HUES64 (cell line): ENCODE measurements at regions not wholly inside any gene's neighbourhood (a gene's known extent, or its start where the extent isn't known, plus 50 kb on each side); places are given as distances from the start of the nearest gene placed in this dataset.

Experiments used
- H3K27ac ChIP-seq: 2 replicates; pipeline ENCODE4 v1.7.0; 2013; ENCODE audit warnings: low read depth, low read length, inconsistent platforms
- H3K27me3 ChIP-seq: 2 replicates; pipeline ENCODE4 v1.6.1; 2013; ENCODE audit warnings: mild to moderate bottlenecking, low read length; ENCODE audit not compliant: insufficient read depth
- H3K36me3 ChIP-seq: 2 replicates; pipeline ENCODE4 v1.6.1; 2013; ENCODE audit warnings: mild to moderate bottlenecking, low read length; ENCODE audit not compliant: insufficient read depth
- H3K4me1 ChIP-seq: 2 replicates; pipeline ENCODE4 v1.6.1; 2013; ENCODE audit warnings: mild to moderate bottlenecking, low read length, moderate library complexity; ENCODE audit not compliant: insufficient read depth
- H3K4me3 ChIP-seq: 2 replicates; pipeline ENCODE4 v1.5.1; 2013; ENCODE audit warnings: mild to moderate bottlenecking, low read length, moderate library complexity
- H3K9ac ChIP-seq: 2 replicates; pipeline ENCODE4 v1.6.1; 2013; ENCODE audit warnings: mild to moderate bottlenecking, low read depth, low read length
- H3K9me3 ChIP-seq: 2 replicates; pipeline ENCODE4 v1.6.1; 2013; ENCODE audit warnings: low read depth, low read length; ENCODE audit not compliant: insufficient read depth
- WGBS: fragments of 150-250, 120-280 bp; methylation state at CpG from one replicate; pipeline ENCODE4 v1.1.7; 2013; ENCODE audit warnings: missing lambda C conversion rate; 5-methylcytosine and 5-hydroxymethylcytosine counted together

- WGBS, result 95% methylated on average over 3 of the region's 3 CpGs
These were observed 304.5 kb upstream of the FANCL start for GRCh38 chr2:58545300-58546280.

GRCh38 chr2:58543442-58543841 lies 302.3 kb upstream of the FANCL start:
- Histone ChIP-seq H3K27ac (peak overlapping the region; percentile 15; the same call in 1 of the 2 replicates), H3K4me3 (no peak overlapping the region), H3K9me3 (no peaks in the 10 kb centered on the region), H3K9ac (no peak overlapping the region), H3K27me3 (no peaks in the 10 kb centered on the region), H3K36me3 (no peaks in the 10 kb centered on the region), H3K4me1 (peaks cover 60% of the 10 kb centered on the region)
- WGBS, result 55% methylated on average over 3 of the region's 3 CpGs

More at GRCh38 chr2:58545300-58546280, 304.5 kb upstream of the FANCL start:
- Histone ChIP-seq H3K4me1 (peaks cover 40% of the 10 kb centered on the region), H3K9ac (no peak overlapping the region), H3K4me3 (no peak overlapping the region), H3K9me3 (no peaks in the 10 kb centered on the region), H3K27me3 (no peaks in the 10 kb centered on the region), H3K27ac (no peak overlapping the region), H3K36me3 (no peaks in the 10 kb centered on the region)

GRCh38 chr2:58541511-58541910 lies 300.4 kb upstream of the FANCL start:
- Histone ChIP-seq H3K36me3 (no peaks in the 10 kb centered on the region), H3K4me3 (peak overlapping the region; percentile 43; the same call in 1 of the 2 replicates), H3K9ac (peak overlapping the region; percentile 67), H3K27me3 (no peaks in the 10 kb centered on the region), H3K4me1 (peaks cover 77% of the 10 kb centered on the region), H3K9me3 (no peaks in the 10 kb centered on the region), H3K27ac (peak overlapping the region; percentile 97)
- WGBS, result 13% methylated on average over 5 of the region's 7 CpGs

GRCh38 chr2:58540681-58541080 lies 299.6 kb upstream of the FANCL start:
- Histone ChIP-seq H3K36me3 (no peaks in the 10 kb centered on the region), H3K9me3 (no peaks in the 10 kb centered on the region), H3K27me3 (no peaks in the 10 kb centered on the region; the same call in 1 of the 2 replicates), H3K4me1 (peaks cover 85% of the 10 kb centered on the region), H3K9ac (peak overlapping the region; percentile 67), H3K27ac (peak overlapping the region; percentile 97), H3K4me3 (peak overlapping the region; percentile 43)
- WGBS, result 0% methylated on average over 4 of the region's 4 CpGs

- Histone ChIP-seq H3K27me3 (no peaks in the 10 kb centered on the region; the same call in 1 of the 2 replicates), H3K36me3 (no peaks in the 10 kb centered on the region), H3K4me1 (peaks cover 93% of the 10 kb centered on the region), H3K9ac (peak overlapping the region; percentile 67), H3K27ac (peak overlapping the region; percentile 97), H3K4me3 (peak overlapping the region; percentile 43), H3K9me3 (no peaks in the 10 kb centered on the region)
- 0% methylated on average over 3 of the region's 4 CpGs for WGBS
These were observed 298.8 kb upstream of the FANCL start for GRCh38 chr2:58539973-58540372.

GRCh38 chr2:58535990-58536389 lies 294.9 kb upstream of the FANCL start:
- WGBS, result 24% methylated on average over 4 of the region's 4 CpGs
- Histone ChIP-seq H3K27me3 (no peaks in the 10 kb centered on the region; the same call in 1 of the 2 replicates), H3K9me3 (no peaks in the 10 kb centered on the region), H3K36me3 (no peaks in the 10 kb centered on the region), H3K27ac (no peak overlapping the region; the same call in 1 of the 2 replicates), H3K4me1 (peaks cover 73% of the 10 kb centered on the region), H3K9ac (no peak overlapping the region), H3K4me3 (no peak overlapping the region)

GRCh38 chr2:58535182-58535581 lies 294.1 kb upstream of the FANCL start:
- peaks cover 65% of the 10 kb centered on the region for H3K4me1 ChIP-seq
- peak overlapping the region; percentile 73; the same call in 1 of the 2 replicates for H3K27ac ChIP-seq
- 8% methylated on average over 1 of the region's 1 CpG for WGBS
- H3K27me3 ChIP-seq, result no peaks in the 10 kb centered on the region; the same call in 1 of the 2 replicates
- peak overlapping the region; percentile 8; the same call in 1 of the 2 replicates for H3K4me3 ChIP-seq
- no peak overlapping the region for H3K9ac ChIP-seq
- no peaks in the 10 kb centered on the region for H3K9me3 ChIP-seq
- H3K36me3 ChIP-seq, result no peaks in the 10 kb centered on the region

- H3K9me3 ChIP-seq, result no peaks in the 10 kb centered on the region
- 94% methylated on average over 2 of the region's 3 CpGs for WGBS
- H3K36me3 ChIP-seq, result no peaks in the 10 kb centered on the region
- no peaks in the 10 kb centered on the region; the same call in 1 of the 2 replicates for H3K27me3 ChIP-seq
- H3K4me1 ChIP-seq, result peaks cover 48% of the 10 kb centered on the region
- H3K4me3 ChIP-seq, result no peak overlapping the region
- no peak overlapping the region for H3K27ac ChIP-seq
- no peak overlapping the region for H3K9ac ChIP-seq
These were observed 292.3 kb upstream of the FANCL start for GRCh38 chr2:58533376-58533775.

- no peaks in the 10 kb centered on the region; the same call in 1 of the 2 replicates for H3K27me3 ChIP-seq
- no peak overlapping the region for H3K4me3 ChIP-seq
- no peaks in the 10 kb centered on the region for H3K9me3 ChIP-seq
- H3K36me3 ChIP-seq, result no peaks in the 10 kb centered on the region
- H3K4me1 ChIP-seq, result peaks cover 41% of the 10 kb centered on the region
- H3K9ac ChIP-seq, result no peak overlapping the region
- WGBS, result 86% methylated on average over 2 of the region's 3 CpGs
- no peak overlapping the region for H3K27ac ChIP-seq
These were observed 291.5 kb upstream of the FANCL start for GRCh38 chr2:58532641-58533040.

- Histone ChIP-seq H3K4me3 (no peak overlapping the region), H3K27ac (no peak overlapping the region), H3K9ac (no peak overlapping the region), H3K36me3 (no peaks in the 10 kb centered on the region), H3K9me3 (no peaks in the 10 kb centered on the region), H3K4me1 (peaks cover under 1% of the 10 kb centered on the region; the same call in 1 of the 2 replicates), H3K27me3 (no peaks in the 10 kb centered on the region)
- 91% methylated on average over 3 of the region's 3 CpGs for WGBS
These were observed 286.5 kb upstream of the FANCL start for GRCh38 chr2:58527647-58528046.

GRCh38 chr2:58521803-58522554 lies 280.9 kb upstream of the FANCL start:
- H3K27me3 ChIP-seq, result no peaks in the 10 kb centered on the region
- no peaks in the 10 kb centered on the region for H3K9me3 ChIP-seq
- 54% methylated on average over 7 of the region's 7 CpGs for WGBS
- peak overlapping the region; percentile 9; the same call in 1 of the 2 replicates for H3K27ac ChIP-seq
- H3K9ac ChIP-seq, result no peak overlapping the region
- no peaks in the 10 kb centered on the region for H3K36me3 ChIP-seq
- no peak overlapping the region for H3K4me3 ChIP-seq
- peaks cover 26% of the 10 kb centered on the region for H3K4me1 ChIP-seq
